HepG2 (cell line): ENCODE measurements at regions not wholly inside any gene's neighbourhood (a gene's known extent, or its start where the extent isn't known, plus 50 kb on each side); places are given as distances from the start of the nearest gene placed in this dataset.

Source experiments
- ATAC-seq: fragments of 200-7000 bp; cut with Tn5 transposase; 3 replicates; pipeline ENCODE4 v1.9.1; 2020; ENCODE audit warnings: mild to moderate bottlenecking, moderate library complexity
- BruUV-seq: library from RNA; stranded (reverse); fragments of 400-500 nt; replicated peaks from 2 replicates; lab custom pipeline; 2021; lab: Mats Ljungman, UMichigan
- CTCF ChIA-PET: fragments of 300-600 bp; formaldehyde crosslinking; extraction: SDS; loops from one replicate; lab custom pipeline; 2021; ENCODE audit warnings: low total read pairs, inconsistent platforms, low intra/inter-chr PET ratio; lab: Yijun Ruan, JAX
- POLR2A ChIA-PET: fragments of 350-600 bp; sonication (Branson Sonifier 250); formaldehyde crosslinking; loops from one replicate; lab custom pipeline; 2020; ENCODE audit warnings: antibody characterized with exemption, inconsistent platforms; lab: Yijun Ruan, JAX
- DNase-seq: peaks from one replicate; pipeline ENCODE4 v3.0.0-alpha.2; 2015; ENCODE audit warnings: low spot score
- FAIRE-seq: peaks from 3 replicates; lab custom pipeline; 2011; peaks lifted over from hg19 to GRCh38; lab: Jason Lieb, UNC
- H2AFZ ChIP-seq: one replicate; pipeline ENCODE4 v1.6.1; 2011; ENCODE audit warnings: low read length, inconsistent platforms
- H3K27ac ChIP-seq: fragments of 300-600 bp; 3 replicates; pipeline ENCODE4 v1.8.0; 2011; ENCODE audit warnings: mixed run types, mild to moderate bottlenecking, mixed read lengths, low read length, inconsistent platforms; ENCODE audit not compliant: insufficient read depth; ENCODE audit errors: extremely low read length
- H3K27me3 ChIP-seq, 2 experiments: fragments of 200-600 bp in 1 of 2; 2 replicates in 1 of 2; 3 replicates in 1 of 2; pipeline versions ENCODE4 v1.6.0 to v1.8.0; 2011; ENCODE audit warnings: low read length in 2 of 2, mild to moderate bottlenecking in 2 of 2, moderate library complexity in 2 of 2, inconsistent platforms in 1 of 2; ENCODE audit not compliant: insufficient read depth in 2 of 2, control insufficient read depth in 1 of 2
- H3K36me3 ChIP-seq, 2 experiments: fragments of 200-600 bp in 1 of 2; replicated peaks in 1 of 2; 2 replicates in 1 of 2; 3 replicates in 1 of 2; pipeline versions ENCODE4 v1.5.1 to v1.8.0; 2011; ENCODE audit warnings: low read length in 2 of 2, inconsistent platforms in 1 of 2; ENCODE audit not compliant: insufficient read depth in 2 of 2, control insufficient read depth in 1 of 2
- H3K4me1 ChIP-seq: 2 replicates; pipeline ENCODE4 v1.5.1; 2012; ENCODE audit warnings: low read length, inconsistent platforms; ENCODE audit not compliant: insufficient read depth
- H3K4me2 ChIP-seq: 2 replicates; pipeline ENCODE4 v1.6.0; 2011; ENCODE audit warnings: low read depth, low read length, inconsistent platforms
- H3K4me3 ChIP-seq, 3 experiments: fragments of 200-600 bp in 1 of 3; sonication (generic), shearing (Covaris generic) in 1 of 3; replicated peaks in 1 of 3; 2 replicates each; pipeline ENCODE4 v1.5.1; 2011 to 2016; ENCODE audit warnings: low read length in 3 of 3, inconsistent platforms in 2 of 3, low read depth in 2 of 3, mild to moderate bottlenecking in 2 of 3, control low read depth in 1 of 3, mixed read lengths in 1 of 3; ENCODE audit not compliant: insufficient read depth in 1 of 3
- H3K79me2 ChIP-seq: one replicate; pipeline ENCODE4 v1.6.1; 2011; ENCODE audit warnings: low read length, inconsistent platforms; ENCODE audit not compliant: insufficient read depth
- H3K9ac ChIP-seq: 2 replicates; pipeline ENCODE4 v1.6.0; 2011; ENCODE audit warnings: mild to moderate bottlenecking, low read depth, low read length, inconsistent platforms; ENCODE audit not compliant: insufficient read depth
- H3K9me3 ChIP-seq: 2 replicates; pipeline ENCODE4 v1.5.1; 2012; ENCODE audit warnings: mild to moderate bottlenecking, low read length
- H4K20me1 ChIP-seq: 2 replicates; pipeline ENCODE4 v1.6.0; 2011; ENCODE audit warnings: inconsistent platforms, mild to moderate bottlenecking, low read length, moderate library complexity; ENCODE audit not compliant: insufficient read depth
- KAT7 ChIP-seq: IDR thresholded peaks from 2 replicates; pipeline ENCODE4 v1.6.1; 2018; ENCODE audit warnings: borderline replicate concordance, missing compliant biosample characterization
- MZF1 ChIP-seq: sonication (generic); formaldehyde crosslinking; IDR thresholded peaks from 2 replicates; pipeline ENCODE4 v1.8.1; 2023; ENCODE audit warnings: mild to moderate bottlenecking, missing genetic modification reagents, borderline replicate concordance
- NFKBIZ ChIP-seq: IDR thresholded peaks from 2 replicates; pipeline ENCODE4 v1.6.1; 2018; ENCODE audit warnings: missing genetic modification reagents, missing compliant biosample characterization
- PAF1 ChIP-seq: IDR thresholded peaks from 2 replicates; pipeline ENCODE4 v1.6.1; 2016; ENCODE audit warnings: missing genetic modification reagents, missing compliant biosample characterization
- SIX1 ChIP-seq: sonication (generic); formaldehyde crosslinking; IDR thresholded peaks from 2 replicates; pipeline ENCODE4 v1.4.0; 2020; ENCODE audit warnings: missing genetic modification reagents, borderline replicate concordance
- ZBTB38 ChIP-seq: sonication (generic); formaldehyde crosslinking; IDR thresholded peaks from 2 replicates; pipeline ENCODE4 v1.5.1; 2020; ENCODE audit warnings: mild to moderate bottlenecking, missing genetic modification reagents
- ZNF33A ChIP-seq: sonication (generic); formaldehyde crosslinking; IDR thresholded peaks from 2 replicates; pipeline ENCODE4 v1.5.1; 2020; ENCODE audit warnings: missing genetic modification reagents, mild to moderate bottlenecking, moderate library complexity, borderline replicate concordance
- ZNF343 ChIP-seq: sonication (generic); formaldehyde crosslinking; IDR thresholded peaks from 2 replicates; pipeline ENCODE4 v1.4.0; 2020; ENCODE audit warnings: mild to moderate bottlenecking, missing genetic modification reagents
- ZNF552 ChIP-seq: sonication (generic); formaldehyde crosslinking; IDR thresholded peaks from 2 replicates; pipeline ENCODE4 v1.9.0; 2022; ENCODE audit warnings: missing genetic modification reagents, mild to moderate bottlenecking, borderline replicate concordance
- ZNF713 ChIP-seq: sonication (generic); formaldehyde crosslinking; IDR thresholded peaks from 2 replicates; pipeline ENCODE4 v1.4.0; 2020; ENCODE audit warnings: mild to moderate bottlenecking, missing genetic modification reagents
- WGBS: methylation state at CpG from one replicate; pipeline ENCODE4 v1.1.6; 2017; ENCODE audit warnings: low lambda C conversion rate; 5-methylcytosine and 5-hydroxymethylcytosine counted together
- in situ Hi-C: cut with HindIII; loops from 2 replicates; pipeline ENCODE4 v1.10.0; 2017; ENCODE audit warnings: low pct_unique_long_range_greater_than_20kb; ENCODE audit not compliant: extremely low pct_ligation_motif_present
- intact Hi-C: fragments of 100-400 bp; cut with micrococcal nuclease; formaldehyde crosslinking; loops from one replicate; pipeline ENCODE4 v1.10.0; 2022; ENCODE audit not compliant: unreplicated experiment
- TF ChIP-seq, protein P1 (sequence below): fragments of 450-650 bp; IDR thresholded peaks from 2 replicates; pipeline ENCODE4 v1.6.1; 2017; ENCODE audit warnings: mild to moderate bottlenecking
- TF ChIP-seq, protein P2 (sequence below): sonication (generic); formaldehyde crosslinking; IDR thresholded peaks from 2 replicates; pipeline ENCODE4 v1.4.0; 2020; ENCODE audit warnings: missing genetic modification reagents
- TF ChIP-seq, protein P3 (sequence below): sonication (generic); formaldehyde crosslinking; IDR thresholded peaks from 2 replicates; pipeline ENCODE4 v1.8.1; 2023; ENCODE audit warnings: mild to moderate bottlenecking, inconsistent platforms, moderate library complexity, missing genetic modification reagents, borderline replicate concordance
- TF ChIP-seq, protein P4 (sequence below): sonication (generic); formaldehyde crosslinking; IDR thresholded peaks from 2 replicates; pipeline ENCODE4; 2020; ENCODE audit warnings: missing genetic modification reagents, mild to moderate bottlenecking, borderline replicate concordance
- TF ChIP-seq, protein P5 (sequence below): sonication (generic); formaldehyde crosslinking; IDR thresholded peaks from 2 replicates; pipeline ENCODE4 v1.4.0; 2020; ENCODE audit warnings: missing genetic modification reagents

DNA sequence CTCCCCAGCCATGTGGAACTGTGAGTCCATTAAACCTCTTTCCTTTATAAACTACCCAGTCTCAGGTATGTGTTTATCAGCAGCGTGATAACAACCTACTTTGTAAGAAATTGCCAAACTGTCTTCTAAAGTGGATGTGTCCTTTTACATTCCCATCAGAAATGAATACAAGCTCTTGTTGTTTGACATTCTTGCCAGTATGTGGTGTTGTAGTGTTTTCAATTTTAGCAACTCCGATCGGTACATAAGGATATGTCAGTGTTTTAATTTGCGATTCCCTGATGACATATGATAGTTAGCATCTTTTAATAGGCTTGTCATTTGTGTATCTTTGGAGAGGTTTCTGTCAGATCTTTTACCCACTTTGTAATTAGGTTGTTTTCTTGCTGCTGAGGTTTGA is 1156.3 kb upstream of the CRIM1 start:
- H3K36me3 ChIP-seq = no peaks in the 10 kb centered on the region
- no peak for DNase-seq
- H3K27ac ChIP-seq = no peak overlapping the region
- no peak overlapping the region for H3K4me3 ChIP-seq
- H3K4me1 ChIP-seq = no peaks in the 10 kb centered on the region
- no peak for FAIRE-seq
- H3K9ac ChIP-seq = no peak overlapping the region
- WGBS = 12% methylated on average over 4 of the region's 4 CpGs
- H3K9me3 ChIP-seq = peaks cover 33% of the 10 kb centered on the region
- no peak overlapping the region for H2AFZ ChIP-seq
- POLR2A ChIA-PET = no interaction called here
- in situ Hi-C loops = no loop called here
- H3K4me2 ChIP-seq = no peak overlapping the region
- no TSS peak for BruUV-seq
- ATAC-seq = no peak
- no peaks in the 10 kb centered on the region for H3K79me2 ChIP-seq
- H3K27me3 ChIP-seq = no peaks in the 10 kb centered on the region
- CTCF ChIA-PET = no interaction called here
- intact Hi-C loops = no loop called here
- no peaks in the 10 kb centered on the region for H4K20me1 ChIP-seq
- TF ChIP-seq ZNF33A (no peak), ZNF343 (CRISPR knock-in tag) (no peak), ZNF713 (CRISPR knock-in tag) (no peak), SIX1 (CRISPR knock-in tag) (no peak), ZNF552 (no peak), MZF1 (CRISPR knock-in tag) (no peak), KAT7 (no peak), ZBTB38 (CRISPR knock-in tag) (no peak), PAF1 (no peak), NFKBIZ (no peak)
- TF ChIP-seq, protein P1, sequence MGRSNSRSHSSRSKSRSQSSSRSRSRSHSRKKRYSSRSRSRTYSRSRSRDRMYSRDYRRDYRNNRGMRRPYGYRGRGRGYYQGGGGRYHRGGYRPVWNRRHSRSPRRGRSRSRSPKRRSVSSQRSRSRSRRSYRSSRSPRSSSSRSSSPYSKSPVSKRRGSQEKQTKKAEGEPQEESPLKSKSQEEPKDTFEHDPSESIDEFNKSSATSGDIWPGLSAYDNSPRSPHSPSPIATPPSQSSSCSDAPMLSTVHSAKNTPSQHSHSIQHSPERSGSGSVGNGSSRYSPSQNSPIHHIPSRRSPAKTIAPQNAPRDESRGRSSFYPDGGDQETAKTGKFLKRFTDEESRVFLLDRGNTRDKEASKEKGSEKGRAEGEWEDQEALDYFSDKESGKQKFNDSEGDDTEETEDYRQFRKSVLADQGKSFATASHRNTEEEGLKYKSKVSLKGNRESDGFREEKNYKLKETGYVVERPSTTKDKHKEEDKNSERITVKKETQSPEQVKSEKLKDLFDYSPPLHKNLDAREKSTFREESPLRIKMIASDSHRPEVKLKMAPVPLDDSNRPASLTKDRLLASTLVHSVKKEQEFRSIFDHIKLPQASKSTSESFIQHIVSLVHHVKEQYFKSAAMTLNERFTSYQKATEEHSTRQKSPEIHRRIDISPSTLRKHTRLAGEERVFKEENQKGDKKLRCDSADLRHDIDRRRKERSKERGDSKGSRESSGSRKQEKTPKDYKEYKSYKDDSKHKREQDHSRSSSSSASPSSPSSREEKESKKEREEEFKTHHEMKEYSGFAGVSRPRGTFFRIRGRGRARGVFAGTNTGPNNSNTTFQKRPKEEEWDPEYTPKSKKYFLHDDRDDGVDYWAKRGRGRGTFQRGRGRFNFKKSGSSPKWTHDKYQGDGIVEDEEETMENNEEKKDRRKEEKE = no peak
- TF ChIP-seq, protein P2, sequence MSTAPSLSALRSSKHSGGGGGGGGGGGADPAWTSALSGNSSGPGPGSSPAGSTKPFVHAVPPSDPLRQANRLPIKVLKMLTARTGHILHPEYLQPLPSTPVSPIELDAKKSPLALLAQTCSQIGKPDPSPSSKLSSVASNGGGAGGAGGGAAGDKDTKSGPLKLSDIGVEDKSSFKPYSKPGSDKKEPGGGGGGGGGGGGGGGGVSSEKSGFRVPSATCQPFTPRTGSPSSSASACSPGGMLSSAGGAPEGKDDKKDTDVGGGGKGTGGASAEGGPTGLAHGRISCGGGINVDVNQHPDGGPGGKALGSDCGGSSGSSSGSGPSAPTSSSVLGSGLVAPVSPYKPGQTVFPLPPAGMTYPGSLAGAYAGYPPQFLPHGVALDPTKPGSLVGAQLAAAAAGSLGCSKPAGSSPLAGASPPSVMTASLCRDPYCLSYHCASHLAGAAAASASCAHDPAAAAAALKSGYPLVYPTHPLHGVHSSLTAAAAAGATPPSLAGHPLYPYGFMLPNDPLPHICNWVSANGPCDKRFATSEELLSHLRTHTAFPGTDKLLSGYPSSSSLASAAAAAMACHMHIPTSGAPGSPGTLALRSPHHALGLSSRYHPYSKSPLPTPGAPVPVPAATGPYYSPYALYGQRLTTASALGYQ (CRISPR knock-in tag) = no peak
- TF ChIP-seq, protein P3, sequence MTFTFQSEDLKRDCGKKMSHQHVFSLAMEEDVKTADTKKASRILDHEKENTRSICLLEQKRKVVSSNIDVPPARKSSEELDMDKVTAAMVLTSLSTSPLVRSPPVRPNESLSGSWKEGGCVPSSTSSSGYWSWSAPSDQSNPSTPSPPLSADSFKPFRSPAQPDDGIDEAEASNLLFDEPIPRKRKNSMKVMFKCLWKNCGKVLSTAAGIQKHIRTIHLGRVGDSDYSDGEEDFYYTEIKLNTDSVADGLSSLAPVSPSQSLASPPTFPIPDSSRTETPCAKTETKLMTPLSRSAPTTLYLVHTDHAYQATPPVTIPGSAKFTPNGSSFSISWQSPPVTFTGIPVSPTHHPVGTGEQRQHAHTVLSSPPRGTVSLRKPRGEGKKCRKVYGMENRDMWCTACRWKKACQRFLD (CRISPR knock-in tag) = no peak
- TF ChIP-seq, protein P4, sequence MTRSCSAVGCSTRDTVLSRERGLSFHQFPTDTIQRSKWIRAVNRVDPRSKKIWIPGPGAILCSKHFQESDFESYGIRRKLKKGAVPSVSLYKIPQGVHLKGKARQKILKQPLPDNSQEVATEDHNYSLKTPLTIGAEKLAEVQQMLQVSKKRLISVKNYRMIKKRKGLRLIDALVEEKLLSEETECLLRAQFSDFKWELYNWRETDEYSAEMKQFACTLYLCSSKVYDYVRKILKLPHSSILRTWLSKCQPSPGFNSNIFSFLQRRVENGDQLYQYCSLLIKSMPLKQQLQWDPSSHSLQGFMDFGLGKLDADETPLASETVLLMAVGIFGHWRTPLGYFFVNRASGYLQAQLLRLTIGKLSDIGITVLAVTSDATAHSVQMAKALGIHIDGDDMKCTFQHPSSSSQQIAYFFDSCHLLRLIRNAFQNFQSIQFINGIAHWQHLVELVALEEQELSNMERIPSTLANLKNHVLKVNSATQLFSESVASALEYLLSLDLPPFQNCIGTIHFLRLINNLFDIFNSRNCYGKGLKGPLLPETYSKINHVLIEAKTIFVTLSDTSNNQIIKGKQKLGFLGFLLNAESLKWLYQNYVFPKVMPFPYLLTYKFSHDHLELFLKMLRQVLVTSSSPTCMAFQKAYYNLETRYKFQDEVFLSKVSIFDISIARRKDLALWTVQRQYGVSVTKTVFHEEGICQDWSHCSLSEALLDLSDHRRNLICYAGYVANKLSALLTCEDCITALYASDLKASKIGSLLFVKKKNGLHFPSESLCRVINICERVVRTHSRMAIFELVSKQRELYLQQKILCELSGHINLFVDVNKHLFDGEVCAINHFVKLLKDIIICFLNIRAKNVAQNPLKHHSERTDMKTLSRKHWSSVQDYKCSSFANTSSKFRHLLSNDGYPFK = no peak
- TF ChIP-seq, protein P5, sequence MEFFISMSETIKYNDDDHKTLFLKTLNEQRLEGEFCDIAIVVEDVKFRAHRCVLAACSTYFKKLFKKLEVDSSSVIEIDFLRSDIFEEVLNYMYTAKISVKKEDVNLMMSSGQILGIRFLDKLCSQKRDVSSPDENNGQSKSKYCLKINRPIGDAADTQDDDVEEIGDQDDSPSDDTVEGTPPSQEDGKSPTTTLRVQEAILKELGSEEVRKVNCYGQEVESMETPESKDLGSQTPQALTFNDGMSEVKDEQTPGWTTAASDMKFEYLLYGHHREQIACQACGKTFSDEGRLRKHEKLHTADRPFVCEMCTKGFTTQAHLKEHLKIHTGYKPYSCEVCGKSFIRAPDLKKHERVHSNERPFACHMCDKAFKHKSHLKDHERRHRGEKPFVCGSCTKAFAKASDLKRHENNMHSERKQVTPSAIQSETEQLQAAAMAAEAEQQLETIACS (CRISPR knock-in tag) = no peak
